ENCODE measurements at regions not wholly inside any gene's neighbourhood (a gene's known extent, or its start where the extent isn't known, plus 50 kb on each side); places are given as distances from the start of the nearest gene placed in this dataset.

GRCh38 chr9:26742828-26743476 lies 149.7 kb downstream of the CAAP1 start:
- DNase-seq (ENCODE audit: low spot score) = no peak

GRCh38 chr9:26735160-26735559 lies 157.4 kb downstream of the CAAP1 start:
- DNase-seq (ENCODE audit: low spot score) = no peak

DNA sequence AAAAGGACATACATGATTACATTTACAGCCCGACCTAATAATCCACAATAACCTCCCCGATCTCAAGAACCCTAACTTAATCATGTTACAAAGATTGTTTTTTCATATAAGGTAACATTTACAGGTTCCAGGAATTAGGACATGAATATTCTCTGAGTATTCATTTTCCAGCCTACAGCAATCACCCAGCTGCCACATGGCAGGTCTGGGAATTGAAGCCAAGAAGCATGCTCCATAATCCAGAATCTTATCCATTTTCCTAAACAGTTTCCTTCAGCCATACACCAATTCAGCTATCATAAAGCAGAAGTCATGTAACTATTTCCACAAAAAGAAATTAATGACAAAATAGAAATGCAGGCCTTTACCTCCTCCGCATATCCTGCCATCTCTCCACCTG lies 163.4 kb downstream of the CAAP1 start:
- DNase-seq (ENCODE audit: low spot score) = no peak

- DNase-seq (ENCODE audit: low spot score) = no peak
These were observed 165.1 kb downstream of the CAAP1 start for GRCh38 chr9:26727471-26727870.

- DNase-seq (ENCODE audit: low spot score) = no peak
These were observed 167.0 kb downstream of the CAAP1 start for GRCh38 chr9:26725573-26725972.

- DNase-seq (ENCODE audit: low spot score) = no peak
These were observed 169.1 kb downstream of the CAAP1 start for GRCh38 chr9:26723486-26723885.

- DNase-seq (ENCODE audit: low spot score) = no peak
These were observed 169.8 kb downstream of the CAAP1 start for GRCh38 chr9:26722755-26723154.

DNA sequence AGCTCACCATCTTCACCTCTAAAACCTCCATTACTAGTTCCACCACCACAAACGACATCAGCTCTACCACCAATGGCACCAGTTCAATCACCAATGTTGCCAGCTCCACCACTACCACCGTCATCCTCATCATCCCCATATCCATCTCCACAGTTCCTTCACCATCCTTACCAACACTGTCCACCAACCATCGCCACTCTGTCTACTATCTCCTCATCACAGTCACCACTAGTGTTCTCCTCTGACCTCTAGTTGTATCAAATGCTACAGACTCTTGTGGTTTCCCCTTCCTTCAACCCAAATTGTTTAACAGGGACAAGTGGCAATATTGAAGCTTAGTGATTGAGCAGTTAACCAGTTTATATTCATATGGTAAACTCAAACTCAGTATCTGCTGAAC lies 182.6 kb downstream of the CAAP1 start:
- DNase-seq (ENCODE audit: low spot score) = no peak

DNA sequence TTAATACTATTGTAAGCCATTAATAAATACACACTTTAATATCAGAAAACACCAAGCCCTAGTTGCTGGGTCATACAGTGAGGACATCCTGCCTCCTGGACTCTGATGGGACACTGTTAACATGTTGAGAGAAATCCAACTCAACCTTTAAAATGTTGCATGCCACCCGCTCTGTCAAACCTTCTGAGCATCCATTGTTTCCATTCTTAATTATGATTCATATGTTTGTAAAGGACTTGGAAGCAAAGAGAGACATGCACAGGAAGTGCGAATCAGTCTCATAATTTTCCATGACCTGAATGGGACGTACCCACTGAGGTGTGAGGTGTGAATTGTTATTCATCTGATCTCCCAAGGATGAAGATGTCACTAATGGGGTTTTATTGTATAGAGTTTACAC lies 186.4 kb downstream of the CAAP1 start:
- DNase-seq (ENCODE audit: low spot score) = peak; percentile 80

DNA sequence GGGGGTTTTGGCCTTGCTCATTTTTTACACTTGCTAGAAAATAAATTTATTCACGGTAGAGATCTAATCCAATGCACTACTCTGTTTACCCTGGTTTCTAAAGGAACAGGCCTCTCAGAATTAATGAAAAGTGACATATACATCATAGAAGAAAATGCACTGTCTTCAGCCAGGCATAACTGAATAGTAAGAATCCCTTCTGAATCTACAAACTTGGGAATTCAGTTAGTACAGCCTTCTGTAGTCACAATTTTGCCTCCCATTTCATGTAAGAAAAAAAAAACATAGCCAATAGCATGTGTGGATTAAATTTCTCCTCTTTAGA lies 197.3 kb downstream of the CAAP1 start:
- no peak for DNase-seq (ENCODE audit: low spot score)

GRCh38 chr9:26694381-26695297 lies 198.0 kb downstream of the CAAP1 start:
- no peak for DNase-seq (ENCODE audit: low spot score)

DNA sequence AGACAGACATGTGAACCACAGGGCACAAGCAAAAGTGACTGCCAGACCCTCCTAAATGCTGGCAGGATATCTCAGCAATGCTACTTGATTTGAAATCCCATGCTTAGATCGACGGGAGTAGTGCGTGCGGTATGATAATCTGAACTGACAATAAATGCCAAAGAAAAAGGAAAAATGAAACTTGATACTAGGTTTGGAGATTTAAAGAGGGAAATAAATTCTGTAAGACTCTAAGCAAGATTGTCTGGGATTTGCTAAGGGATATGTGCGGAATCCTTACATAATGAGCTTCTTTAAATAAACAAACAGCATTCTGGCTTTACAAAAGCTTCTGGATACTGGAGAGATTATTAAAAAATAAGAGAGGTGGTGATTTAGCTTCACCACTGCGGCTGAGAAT lies 203.6 kb downstream of the CAAP1 start:
- no peak for DNase-seq (ENCODE audit: low spot score)

DNA sequence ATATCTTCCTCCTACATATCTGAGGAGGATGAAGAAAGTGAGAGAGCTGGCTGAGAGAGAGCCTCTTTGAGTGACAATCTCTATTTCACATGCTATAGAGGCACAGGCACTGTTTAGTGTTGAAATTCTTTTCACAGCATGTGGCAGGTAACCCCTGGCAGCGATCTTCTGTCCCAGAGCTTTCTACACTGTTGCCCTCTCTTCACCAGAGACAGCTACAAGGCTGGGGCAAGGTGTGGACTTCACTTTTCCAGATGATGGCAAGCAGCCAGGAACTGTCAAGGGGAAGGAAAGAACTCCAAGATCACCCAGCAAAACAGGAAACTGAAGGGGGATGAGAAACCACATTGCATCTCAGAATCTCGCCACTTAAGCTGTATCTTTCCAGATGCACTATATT lies 205.2 kb downstream of the CAAP1 start:
- DNase-seq (ENCODE audit: low spot score) = peak; percentile 21

- DNase-seq (ENCODE audit: low spot score) = peak; percentile 38
These were observed 206.8 kb downstream of the CAAP1 start for GRCh38 chr9:26685818-26686217.

GRCh38 chr9:26684029-26684428 lies 208.6 kb downstream of the CAAP1 start:
- no peak for DNase-seq (ENCODE audit: low spot score)

- no peak for DNase-seq (ENCODE audit: low spot score)
These were observed 209.7 kb downstream of the CAAP1 start for GRCh38 chr9:26682796-26683496.

GRCh38 chr9:26682041-26682440 lies 210.6 kb downstream of the CAAP1 start:
- DNase-seq (ENCODE audit: low spot score) = no peak

DNA sequence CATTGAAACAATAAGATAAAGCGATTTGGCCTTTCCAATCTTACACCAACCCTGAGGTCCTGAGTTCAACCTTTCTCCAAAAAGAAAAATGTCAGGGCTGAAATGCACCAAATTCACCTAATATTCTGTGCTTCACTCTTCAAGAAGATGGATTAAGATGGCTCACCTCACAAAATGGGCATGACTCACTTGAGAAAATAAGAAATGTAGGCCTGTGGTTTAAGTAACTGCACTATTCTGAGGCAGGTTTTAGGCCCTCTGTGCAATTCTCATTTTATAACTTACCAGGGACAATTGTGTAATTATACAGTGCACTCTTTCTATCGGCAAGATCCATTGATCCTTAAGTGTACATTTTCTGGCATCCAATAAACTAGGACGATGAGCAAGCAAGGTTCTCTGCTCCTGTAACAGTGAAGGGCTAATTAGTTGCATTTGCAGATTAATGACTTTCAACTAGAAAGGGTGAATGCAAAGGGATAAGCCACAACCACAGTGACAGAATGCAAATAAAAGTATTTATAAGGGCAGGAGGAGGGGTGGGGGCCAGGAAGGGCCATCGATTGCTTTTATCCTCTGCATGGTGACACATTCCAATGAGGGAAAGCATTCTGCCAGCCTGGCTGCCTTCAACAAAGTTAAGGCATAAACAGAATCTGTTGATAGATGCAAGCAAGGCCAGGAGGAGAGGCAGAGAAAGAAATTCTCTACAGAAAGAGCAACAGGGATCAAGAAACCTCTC lies 214.5 kb downstream of the CAAP1 start:
- DNase-seq (ENCODE audit: low spot score) = no peak

GRCh38 chr9:26675035-26675434 lies 217.6 kb downstream of the CAAP1 start:
- DNase-seq (ENCODE audit: low spot score) = no peak

DNA sequence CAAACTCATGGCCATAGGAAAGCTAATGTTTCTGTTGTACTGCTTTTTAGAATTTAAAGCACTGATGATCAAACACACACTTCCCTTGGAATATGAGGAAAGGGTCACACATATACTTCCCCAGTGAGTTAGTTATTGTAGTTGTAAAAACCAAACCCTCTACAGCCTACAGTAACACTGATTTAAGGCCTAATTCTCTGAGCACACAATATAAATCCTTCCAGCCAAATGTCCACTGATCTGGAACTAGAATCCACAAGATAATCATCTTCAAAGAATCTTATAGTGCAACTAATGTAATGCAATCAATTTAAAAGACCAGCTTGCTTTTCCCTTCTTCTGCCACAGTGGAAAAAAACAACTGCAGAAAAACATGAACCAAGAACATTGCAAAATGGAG lies 219.3 kb downstream of the CAAP1 start:
- DNase-seq (ENCODE audit: low spot score) = no peak

- DNase-seq (ENCODE audit: low spot score) = no peak
These were observed 222.6 kb downstream of the CAAP1 start for GRCh38 chr9:26669701-26670670.
